Natural killer cell (primary cell): ENCODE measurements at regions not wholly inside any gene's neighbourhood (a gene's known extent, or its start where the extent isn't known, plus 50 kb on each side); places are given as distances from the start of the nearest gene placed in this dataset.
"Not testable (repeated sequence)": the region's sequence is repeated elsewhere in the genome, so short reads cannot be mapped to it uniquely, and the experiment has no call there.

Experiments used
- ATAC-seq, 3 donors: fragments of 150-1000 bp in 2 of 3; fragments of 200-7000 bp in 1 of 3; cut with Tn5 transposase; 1 replicate in 1 of 3; 2 replicates in 2 of 3; pipeline ENCODE4 v1.10.0; 2021; ENCODE audit warnings: mild to moderate bottlenecking in 2 of 3, moderate library complexity in 2 of 3
- DNase-seq, 2 donors: peaks; one replicate each; pipeline versions ENCODE4 v3.0.0 to v3.0.0-alpha.2; 2013 to 2021; ENCODE audit warnings: mixed read lengths in 1 of 2
- H3K27ac ChIP-seq: one replicate; pipeline ENCODE4 v1.5.1; 2013; ENCODE audit warnings: mild to moderate bottlenecking, low read length
- H3K27me3 ChIP-seq: one replicate; pipeline ENCODE4 v1.6.1; 2013; ENCODE audit warnings: low read length; ENCODE audit not compliant: control insufficient read depth, insufficient read depth
- H3K36me3 ChIP-seq: one replicate; pipeline ENCODE4 v1.6.1; 2013; ENCODE audit warnings: low read length; ENCODE audit not compliant: control insufficient read depth, insufficient read depth
- H3K4me1 ChIP-seq: one replicate; pipeline ENCODE4 v1.6.1; 2013; ENCODE audit warnings: low read length; ENCODE audit not compliant: control insufficient read depth, insufficient read depth
- H3K4me3 ChIP-seq: one replicate; pipeline ENCODE4 v1.5.1; 2013; ENCODE audit warnings: low read length
- H3K9me3 ChIP-seq: one replicate; pipeline ENCODE4 v1.6.1; 2013; ENCODE audit warnings: low read length; ENCODE audit not compliant: control insufficient read depth, insufficient read depth
- H3K27ac Mint-ChIP-seq, 2 donors: one replicate each; pipeline ENCODE4 v1.8.0; 2022; ENCODE audit warnings: mild to moderate bottlenecking in 2 of 2, mixed read lengths in 2 of 2, moderate library complexity in 1 of 2
- H3K27me3 Mint-ChIP-seq, 2 donors: one replicate each; pipeline ENCODE4 v1.8.0; 2022; ENCODE audit warnings: low read depth in 2 of 2, mixed read lengths in 2 of 2
- H3K36me3 Mint-ChIP-seq: one replicate; pipeline ENCODE4 v1.8.0; 2022; ENCODE audit warnings: mixed read lengths
- H3K4me1 Mint-ChIP-seq, 2 donors: one replicate each; pipeline ENCODE4 v1.8.0; 2022; ENCODE audit warnings: mixed read lengths in 2 of 2
- H3K4me3 Mint-ChIP-seq: one replicate; pipeline ENCODE4 v1.8.0; 2022; ENCODE audit warnings: mild to moderate bottlenecking, moderate library complexity, mixed read lengths
- H3K9me3 Mint-ChIP-seq, 2 donors: one replicate each; pipeline ENCODE4 v1.8.0; 2022; ENCODE audit warnings: mixed read lengths in 2 of 2
- WGBS: methylation state at CpG from one replicate; pipeline ENCODE4 v1.1.7; 2013; ENCODE audit warnings: missing lambda C conversion rate; ENCODE audit not compliant: insufficient coverage; 5-methylcytosine and 5-hydroxymethylcytosine counted together
- intact Hi-C: fragments of 100-400 bp; cut with micrococcal nuclease; formaldehyde crosslinking; loops from one replicate; pipeline ENCODE4 v1.14.2; 2022
- TF ChIP-seq, protein P1 (sequence below): fragments of 200-600 bp; IDR thresholded peaks from one replicate; pipeline ENCODE4 v1.8.0; 2022; ENCODE audit warnings: antibody characterized with exemption

DNA sequence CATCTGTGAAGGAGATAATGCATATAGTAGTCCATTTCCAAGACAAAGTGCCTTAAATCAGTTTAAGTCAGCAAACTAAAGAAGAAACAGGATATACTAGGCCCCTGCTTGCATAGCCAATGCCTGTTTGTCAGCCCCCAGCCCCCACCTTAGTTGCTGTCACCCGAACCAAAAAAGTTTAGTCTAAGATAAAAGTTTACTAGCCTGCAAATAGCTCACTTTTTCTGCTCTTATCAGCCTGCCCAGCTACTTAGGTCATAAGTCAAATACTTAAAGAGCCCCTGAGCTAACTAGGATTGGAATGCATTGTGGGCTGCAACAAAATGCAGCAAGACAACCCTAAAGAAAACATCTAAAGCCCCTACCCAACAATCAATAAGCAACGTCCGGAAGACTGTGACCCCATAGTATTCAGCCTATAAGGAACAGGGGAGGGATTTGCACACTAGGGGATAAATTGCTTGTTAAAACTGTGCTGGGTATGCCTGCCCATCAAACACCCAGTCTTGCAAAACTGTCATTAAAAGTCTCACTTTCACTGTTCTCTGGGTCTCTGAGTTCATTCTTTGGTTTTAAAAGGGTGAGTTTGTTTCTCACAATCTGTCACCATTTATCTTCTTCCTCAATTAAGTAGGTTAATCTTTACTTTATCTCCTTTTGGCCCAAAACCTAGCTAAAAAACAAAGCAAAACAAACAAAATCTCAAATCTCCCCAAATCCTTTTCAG lies 92.4 kb upstream of the CEP78 start:
- Mint-ChIP-seq H3K36me3 (peaks cover 17% of the 10 kb centered on the region), H3K4me3 (no peak overlapping the region), H3K27me3 (no peaks in the 10 kb centered on the region), H3K9me3 (peaks cover 5 to 6% of the 10 kb centered on the region in 2 donors), H3K27ac (peak overlapping the region; percentile 20 to 31), H3K4me1 (peaks cover 24 to 31% of the 10 kb centered on the region in 2 donors)
- ATAC-seq: no peak
- intact Hi-C loops: no loop called here
- 57% methylated on average over 1 of the region's 3 CpGs for WGBS
- Histone ChIP-seq H3K9me3 (peaks cover 15% of the 10 kb centered on the region), H3K36me3 (no peaks in the 10 kb centered on the region), H3K4me3 (no peak overlapping the region), H3K27me3 (no peaks in the 10 kb centered on the region), H3K4me1 (peaks cover 9% of the 10 kb centered on the region), H3K27ac (no peak overlapping the region)
- TF ChIP-seq, protein P1, sequence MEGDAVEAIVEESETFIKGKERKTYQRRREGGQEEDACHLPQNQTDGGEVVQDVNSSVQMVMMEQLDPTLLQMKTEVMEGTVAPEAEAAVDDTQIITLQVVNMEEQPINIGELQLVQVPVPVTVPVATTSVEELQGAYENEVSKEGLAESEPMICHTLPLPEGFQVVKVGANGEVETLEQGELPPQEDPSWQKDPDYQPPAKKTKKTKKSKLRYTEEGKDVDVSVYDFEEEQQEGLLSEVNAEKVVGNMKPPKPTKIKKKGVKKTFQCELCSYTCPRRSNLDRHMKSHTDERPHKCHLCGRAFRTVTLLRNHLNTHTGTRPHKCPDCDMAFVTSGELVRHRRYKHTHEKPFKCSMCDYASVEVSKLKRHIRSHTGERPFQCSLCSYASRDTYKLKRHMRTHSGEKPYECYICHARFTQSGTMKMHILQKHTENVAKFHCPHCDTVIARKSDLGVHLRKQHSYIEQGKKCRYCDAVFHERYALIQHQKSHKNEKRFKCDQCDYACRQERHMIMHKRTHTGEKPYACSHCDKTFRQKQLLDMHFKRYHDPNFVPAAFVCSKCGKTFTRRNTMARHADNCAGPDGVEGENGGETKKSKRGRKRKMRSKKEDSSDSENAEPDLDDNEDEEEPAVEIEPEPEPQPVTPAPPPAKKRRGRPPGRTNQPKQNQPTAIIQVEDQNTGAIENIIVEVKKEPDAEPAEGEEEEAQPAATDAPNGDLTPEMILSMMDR: no peak
- DNase-seq: no peak

DNA sequence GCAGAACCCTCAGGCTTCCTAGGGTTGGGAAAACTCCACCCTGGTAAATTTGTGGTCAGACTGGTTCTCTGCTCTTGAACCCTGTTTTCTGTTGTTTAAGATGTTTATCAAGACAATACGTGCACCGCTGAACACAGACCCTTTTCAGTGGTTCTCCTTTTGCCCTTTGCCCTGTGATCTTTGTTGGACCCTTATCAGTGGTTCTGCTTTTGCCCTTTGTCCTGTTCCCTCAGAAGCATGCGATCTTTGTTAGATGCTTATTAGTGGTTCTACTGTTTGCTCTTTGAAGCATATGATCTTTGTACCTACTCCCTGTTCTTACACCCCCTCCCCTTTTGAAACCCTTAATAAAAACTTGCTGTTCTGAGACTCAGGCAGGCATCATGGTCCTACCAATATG lies 93.6 kb upstream of the CEP78 start:
- DNase-seq, H3K4me1 ChIP-seq, H3K27ac Mint-ChIP-seq, H3K9me3 Mint-ChIP-seq, H3K27ac ChIP-seq, ATAC-seq, H3K4me3 Mint-ChIP-seq, H3K27me3 Mint-ChIP-seq, H3K36me3 ChIP-seq, H3K27me3 ChIP-seq, intact Hi-C loops, H3K4me3 ChIP-seq: not testable (repeated sequence)
- H3K9me3 ChIP-seq: peaks cover 15% of the 10 kb centered on the region
- H3K4me1 Mint-ChIP-seq: peaks cover 24 to 31% of the 10 kb centered on the region in 2 donors
- 99% methylated on average over 3 of the region's 3 CpGs for WGBS
- H3K36me3 Mint-ChIP-seq: peaks cover 24% of the 10 kb centered on the region

DNA sequence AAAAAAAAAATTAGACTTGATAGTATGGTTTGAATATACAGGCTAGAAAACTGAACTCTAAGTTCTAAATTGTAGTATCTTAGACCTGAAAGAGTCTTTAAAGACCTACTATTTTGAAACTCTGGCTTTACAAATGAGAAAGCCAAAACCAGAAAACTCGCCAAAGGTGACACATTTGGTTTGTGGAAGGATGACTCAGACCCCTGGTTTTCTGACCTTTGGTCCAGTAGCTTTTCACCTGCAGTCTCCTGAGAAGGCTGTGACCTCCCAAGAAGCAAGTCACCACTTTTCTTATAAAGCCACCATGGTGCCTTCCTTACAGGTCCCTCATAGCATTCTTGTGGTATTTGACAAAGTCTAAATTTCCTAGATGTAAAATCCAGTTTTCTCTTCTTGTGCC lies 102.1 kb upstream of the CEP78 start:
- peak in 2 of 3 donors; percentile 36 to 49 for ATAC-seq

DNA sequence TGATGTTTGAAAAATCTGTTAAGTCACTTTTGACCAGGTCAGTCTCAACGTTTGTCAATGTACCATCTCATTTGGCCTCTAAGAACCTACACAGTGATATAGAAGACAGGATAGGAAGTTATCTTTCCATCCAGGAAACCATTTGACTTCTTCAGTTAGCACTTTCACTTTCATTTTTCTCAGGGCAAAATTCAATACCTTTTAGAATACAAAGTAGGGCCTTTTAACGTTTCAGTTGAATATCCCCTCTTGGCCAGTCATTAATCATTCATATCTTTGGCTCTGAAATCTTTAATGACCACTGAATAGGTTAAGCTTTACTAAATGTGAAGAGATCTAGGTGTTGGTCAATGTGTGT lies 101.1 kb upstream of the GNAQ start:
- Histone ChIP-seq H3K9me3 (no peaks in the 10 kb centered on the region), H3K4me3 (peak overlapping the region; percentile 1), H3K36me3 (no peaks in the 10 kb centered on the region), H3K27me3 (no peaks in the 10 kb centered on the region), H3K27ac (peak overlapping the region; percentile 25), H3K4me1 (peaks cover 9% of the 10 kb centered on the region)
- H3K4me1 Mint-ChIP-seq: peaks cover 14 to 27% of the 10 kb centered on the region in 2 donors
- 0% methylated on average over 2 of the region's 2 CpGs for WGBS
- intact Hi-C loops: no loop called here
- peak overlapping the region; percentile 81 to 84 for H3K27ac Mint-ChIP-seq
- DNase-seq (peak in 1 of 2 donors; percentile 48), ATAC-seq (peak; percentile 27 to 80 (median 57))
- H3K9me3 Mint-ChIP-seq: peaks cover 0 to under 1% of the 10 kb centered on the region in 2 donors
- H3K36me3 Mint-ChIP-seq: peaks cover 3% of the 10 kb centered on the region
- H3K27me3 Mint-ChIP-seq: peaks cover 2 to 14% of the 10 kb centered on the region in 2 donors
- TF ChIP-seq, protein P1: no peak
- H3K4me3 Mint-ChIP-seq: peak overlapping the region; percentile 69

More for the DNA sequence above, 102.1 kb upstream of the CEP78 start:
- H3K27me3 ChIP-seq: no peaks in the 10 kb centered on the region
- H3K27me3 Mint-ChIP-seq: peaks cover 0 to 4% of the 10 kb centered on the region in 2 donors
- no peak for DNase-seq
- H3K27ac ChIP-seq: no peak overlapping the region
- peaks cover 6% of the 10 kb centered on the region for H3K36me3 Mint-ChIP-seq
- no peaks in the 10 kb centered on the region for H3K36me3 ChIP-seq
- no peak overlapping the region for H3K4me3 ChIP-seq
- peak overlapping the region; percentile 0 for H3K4me3 Mint-ChIP-seq
- H3K27ac Mint-ChIP-seq: no peak overlapping the region
- 13% methylated on average over 1 of the region's 1 CpG for WGBS
- TF ChIP-seq, protein P1: no peak
- H3K4me1 Mint-ChIP-seq: peaks cover 14 to 27% of the 10 kb centered on the region in 2 donors
- intact Hi-C loops: no loop called here
- H3K4me1 ChIP-seq: peaks cover 9% of the 10 kb centered on the region
- H3K9me3 Mint-ChIP-seq: peaks cover 0 to 2% of the 10 kb centered on the region in 2 donors
- H3K9me3 ChIP-seq: no peaks in the 10 kb centered on the region
